PFSK-1 (cell line): ENCODE measurements at regions not wholly inside any gene's neighbourhood (a gene's known extent, or its start where the extent isn't known, plus 50 kb on each side); places are given as distances from the start of the nearest gene placed in this dataset.

Experiments used
- POLR2AphosphoS5 ChIP-seq: IDR thresholded peaks from 2 replicates; pipeline ENCODE4 v1.6.1; 2012; ENCODE audit warnings: low read depth, mild to moderate bottlenecking, control low read depth, low read length, moderate library complexity
- SIN3A ChIP-seq: IDR thresholded peaks from 2 replicates; pipeline ENCODE4 v1.6.1; 2012; ENCODE audit warnings: mild to moderate bottlenecking, low read length, moderate library complexity, borderline replicate concordance; ENCODE audit not compliant: insufficient read depth
- TAF1 ChIP-seq: IDR thresholded peaks from 2 replicates; pipeline ENCODE4 v1.6.1; 2012; ENCODE audit warnings: low read length, control low read depth, borderline replicate concordance; ENCODE audit not compliant: insufficient read depth

DNA sequence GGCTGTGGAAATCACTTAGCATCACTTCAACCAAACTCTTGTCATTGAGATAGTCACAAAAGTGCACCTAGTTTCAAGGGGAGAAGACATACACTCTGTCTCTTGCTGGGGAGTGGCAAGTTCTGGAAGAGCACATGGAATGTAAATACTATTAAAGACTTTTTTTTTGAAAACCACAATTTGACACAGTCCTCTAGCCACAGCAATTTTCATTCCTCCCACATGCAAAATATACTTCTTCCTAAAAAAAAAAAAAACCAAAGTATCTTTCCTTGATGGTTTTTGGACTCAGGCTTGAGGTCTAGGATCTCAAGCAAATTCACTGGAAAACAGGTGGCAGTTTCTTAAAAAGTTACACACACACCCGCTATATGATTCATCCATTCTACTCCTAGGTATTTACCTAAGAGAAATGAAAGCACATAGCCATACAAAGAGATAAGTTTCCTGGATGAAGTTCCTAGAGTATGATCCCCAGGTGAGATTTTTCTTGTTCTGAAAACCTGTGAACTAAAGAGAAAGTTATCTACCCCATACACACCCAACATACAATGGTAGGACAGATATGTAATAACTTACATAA is 295.8 kb downstream of the SP3 start:
- TF ChIP-seq SIN3A (no peak), POLR2AphosphoS5 (no peak), TAF1 (no peak)
